GM04503 (cell line): ENCODE measurements at regions not wholly inside any gene's neighbourhood (a gene's known extent, or its start where the extent isn't known, plus 50 kb on each side); places are given as distances from the start of the nearest gene placed in this dataset.

Experiments used
- DNase-seq: peaks from one replicate; pipeline ENCODE4 v3.0.0-alpha.2; 2012; ENCODE audit warnings: low read depth

GRCh38 chr6:40074306-40075055, 140.2 kb upstream of the MOCS1 start:
- DNase-seq, result no peak

DNA sequence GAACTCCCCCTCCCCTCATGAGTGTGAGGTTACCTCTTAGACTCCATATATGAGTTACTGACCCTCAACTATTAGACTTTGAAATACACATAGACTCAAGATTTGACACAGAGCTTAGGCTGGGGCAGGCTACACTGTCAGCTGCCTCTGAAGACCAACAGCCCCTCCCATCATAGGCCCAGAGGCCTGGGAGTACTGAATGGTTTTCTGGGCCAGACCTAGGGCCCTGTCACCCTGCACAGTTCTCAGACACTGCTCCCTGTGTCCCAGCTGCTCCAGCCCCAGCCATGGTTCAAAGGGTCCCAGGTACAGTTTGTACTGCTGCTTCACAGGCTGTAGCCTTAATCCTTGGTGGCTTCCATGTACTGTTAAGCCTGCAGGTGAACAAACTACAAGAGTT, 132.1 kb upstream of the MOCS1 start:
- no peak for DNase-seq

GRCh38 chr6:40056865-40057264, 122.6 kb upstream of the MOCS1 start:
- no peak for DNase-seq

GRCh38 chr6:40054602-40055001, 120.3 kb upstream of the MOCS1 start:
- DNase-seq, result no peak

DNA sequence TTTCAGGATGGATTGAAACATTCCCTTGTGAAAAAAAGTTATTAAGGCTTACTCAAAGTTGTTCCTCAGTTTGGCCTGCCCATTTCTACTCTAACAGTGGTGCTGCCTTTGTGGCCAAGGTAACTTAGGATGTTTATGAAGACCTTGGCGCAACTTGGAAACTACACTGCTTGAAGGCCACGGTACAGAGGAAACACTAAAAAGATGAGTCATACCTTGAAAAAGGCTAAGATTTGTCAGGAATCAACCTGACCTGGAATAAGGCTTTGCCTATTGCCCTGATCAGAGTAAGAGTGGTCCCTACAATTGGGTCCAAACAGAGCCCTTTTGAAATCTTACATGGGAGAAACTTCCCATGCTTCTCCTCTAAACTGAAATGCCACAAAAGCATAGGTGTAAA, 119.9 kb upstream of the MOCS1 start:
- no peak for DNase-seq

GRCh38 chr6:40049128-40049527, 114.9 kb upstream of the MOCS1 start:
- no peak for DNase-seq

DNA sequence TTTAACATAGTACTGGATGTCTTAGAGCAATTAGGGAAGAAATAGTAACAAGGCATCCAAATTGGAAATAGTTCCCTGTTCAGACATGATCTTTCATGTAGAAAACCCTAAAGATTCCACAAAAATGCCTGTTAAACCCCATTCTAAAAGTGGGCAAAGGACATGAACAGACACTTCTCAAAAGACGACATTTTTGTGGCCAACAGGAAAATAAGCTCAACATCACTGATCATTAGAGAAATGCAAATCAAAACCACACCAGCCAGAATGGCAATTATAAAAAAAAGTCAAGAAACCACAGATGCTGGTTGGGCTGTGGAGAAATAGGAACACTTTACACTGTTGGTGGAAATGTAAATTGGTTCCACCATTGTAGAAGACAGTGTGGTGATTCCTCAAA, 109.9 kb upstream of the MOCS1 start:
- no peak for DNase-seq

DNA sequence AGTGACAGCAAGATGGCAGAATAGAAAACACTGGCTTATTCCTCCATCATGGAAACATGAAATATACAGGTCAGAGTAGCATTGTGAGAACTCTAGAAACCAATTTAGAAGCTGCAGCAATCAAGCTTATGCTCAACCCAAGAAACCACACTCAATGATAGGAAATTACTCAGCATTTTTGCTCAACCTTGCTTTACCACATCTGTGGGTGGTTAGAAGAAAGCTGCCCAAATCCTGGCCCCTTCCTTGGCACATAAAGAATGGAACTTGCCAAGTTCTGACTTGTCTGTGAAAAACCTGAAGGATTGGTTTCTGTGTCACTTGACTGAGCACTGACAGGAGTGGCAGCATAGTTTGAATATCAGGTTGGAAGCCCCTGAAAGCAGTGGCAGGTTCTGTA, 108.0 kb upstream of the MOCS1 start:
- DNase-seq, result no peak

DNA sequence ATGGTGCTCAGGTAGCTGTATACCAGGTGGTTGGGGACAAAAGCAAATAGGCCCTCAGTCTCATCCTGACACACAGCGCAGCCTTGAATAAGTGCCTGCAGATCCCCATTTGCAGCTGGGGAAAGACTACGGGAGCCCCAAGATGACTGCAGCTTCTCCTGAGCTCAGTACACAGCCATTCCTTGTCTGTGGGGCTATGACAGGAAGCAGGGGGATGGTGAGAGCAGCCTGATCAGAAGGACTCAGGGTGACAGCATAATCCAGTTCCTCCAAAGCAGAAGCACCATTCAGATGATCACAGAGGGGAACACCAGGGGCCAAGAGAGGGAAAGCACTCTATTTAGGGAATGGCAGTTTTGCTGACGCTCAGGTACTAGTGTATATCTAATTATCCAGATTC, 104.8 kb upstream of the MOCS1 start:
- DNase-seq, result no peak

GRCh38 chr6:40038626-40039025, 104.4 kb upstream of the MOCS1 start:
- DNase-seq, result no peak

DNA sequence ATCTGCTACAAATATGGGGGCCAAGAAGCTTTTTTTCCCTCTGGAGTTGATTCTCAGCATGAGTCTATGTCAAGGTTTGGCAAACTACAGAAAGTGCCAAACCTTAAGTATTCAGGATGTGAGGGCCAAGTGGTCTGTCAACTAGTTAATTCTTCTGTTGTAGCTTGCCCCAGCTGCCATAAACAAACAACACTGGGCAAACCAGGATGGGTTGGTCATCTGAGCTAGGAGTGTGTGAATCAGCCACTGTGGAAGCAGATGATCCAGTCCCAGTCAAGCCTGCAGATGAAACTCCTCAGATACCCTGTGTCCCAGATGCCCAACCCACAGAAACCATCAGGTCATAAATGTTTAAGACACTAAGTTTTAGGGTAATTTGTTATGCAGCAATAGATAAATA, 103.0 kb upstream of the MOCS1 start:
- DNase-seq, result no peak

- no peak for DNase-seq
Measured at GRCh38 chr6:40036186-40036585, 101.9 kb upstream of the MOCS1 start.

GRCh38 chr6:40028449-40028848, 94.2 kb upstream of the MOCS1 start:
- DNase-seq, result no peak

DNA sequence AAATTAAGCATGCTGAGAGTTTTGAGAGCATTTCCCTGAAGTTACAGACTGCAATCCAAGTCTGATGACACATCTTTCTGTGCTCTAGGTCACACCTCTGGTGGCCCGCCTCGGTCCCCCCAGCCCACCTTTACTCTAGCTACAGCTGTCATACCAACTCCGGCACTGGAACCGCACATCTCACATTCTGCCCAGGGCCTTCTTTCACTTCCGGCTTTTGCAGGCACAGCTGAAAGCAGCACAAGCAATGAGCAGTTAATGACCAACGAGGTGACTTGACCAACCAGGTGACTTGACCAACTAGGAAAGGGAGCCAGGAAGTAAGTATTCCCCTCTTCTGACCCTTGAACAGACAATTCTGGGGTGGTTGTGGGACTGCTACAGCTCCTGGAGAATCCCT, 88.6 kb upstream of the MOCS1 start:
- no peak for DNase-seq

DNA sequence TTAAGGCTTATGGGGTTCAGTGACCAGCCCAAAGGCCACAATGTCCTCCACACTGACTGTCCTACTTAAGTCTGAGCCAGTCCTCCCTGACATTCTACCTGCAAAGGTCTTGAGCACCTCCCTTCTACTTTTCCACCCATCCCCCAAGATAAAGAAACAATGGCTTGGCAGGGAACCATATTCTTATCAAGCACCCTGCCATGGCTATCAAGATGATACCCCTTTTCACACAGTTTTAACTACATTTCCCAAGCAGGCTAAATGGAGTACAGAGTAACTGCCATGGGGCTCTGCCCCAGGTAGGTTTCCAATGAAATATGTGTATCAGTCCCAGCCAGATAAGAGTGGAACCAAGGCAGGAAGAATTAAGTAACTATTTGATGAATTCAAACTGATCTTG, 85.9 kb upstream of the MOCS1 start:
- DNase-seq, result no peak

- DNase-seq, result no peak
Measured at GRCh38 chr6:40015530-40015929, 81.3 kb upstream of the MOCS1 start.

DNA sequence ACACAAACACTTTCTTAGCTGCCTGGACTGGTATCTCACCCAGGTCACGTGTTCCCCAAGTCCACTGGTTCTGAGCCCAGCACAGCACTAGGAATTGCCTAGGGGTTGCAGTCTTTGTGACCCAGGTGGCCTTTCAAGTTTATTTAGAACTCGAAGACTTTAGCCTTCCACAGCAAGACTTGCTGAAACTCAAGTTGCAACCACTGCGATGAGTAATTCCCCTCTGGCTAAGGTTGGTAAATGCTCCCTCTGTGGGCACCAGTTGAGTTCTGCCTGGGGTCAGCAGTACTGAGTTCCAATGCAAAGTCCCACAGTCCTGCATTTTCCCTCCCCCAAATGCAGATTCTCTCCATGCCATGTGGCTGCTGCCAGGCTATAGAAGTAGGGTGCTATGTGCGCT, 77.6 kb upstream of the MOCS1 start:
- no peak for DNase-seq

DNA sequence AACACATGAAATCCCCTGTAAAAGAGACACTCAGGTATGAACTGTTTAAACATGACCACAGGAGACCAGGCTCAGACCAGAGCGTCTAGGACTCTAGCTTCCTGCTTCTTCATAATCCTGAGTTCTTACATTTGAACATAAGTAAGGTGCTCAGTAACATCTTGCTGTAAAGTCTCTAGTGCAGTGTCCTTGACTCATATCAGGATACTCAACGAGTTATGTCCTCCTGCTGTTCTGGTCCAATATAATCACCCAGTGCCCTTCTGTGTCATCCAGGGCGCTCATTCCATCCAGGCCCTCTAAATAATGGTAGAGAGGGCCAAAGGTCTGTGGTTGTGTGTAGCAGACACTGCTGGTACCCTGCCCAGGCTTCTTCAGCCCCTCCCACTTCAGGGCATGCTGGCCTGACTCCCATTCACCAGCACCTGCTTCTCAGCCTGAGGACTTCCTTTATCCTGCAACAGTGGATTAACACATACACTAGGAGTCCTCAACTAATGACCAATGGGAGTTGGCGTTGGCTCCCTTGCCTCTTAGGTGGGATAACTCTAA, 66.8 kb upstream of the MOCS1 start:
- DNase-seq, result no peak

DNA sequence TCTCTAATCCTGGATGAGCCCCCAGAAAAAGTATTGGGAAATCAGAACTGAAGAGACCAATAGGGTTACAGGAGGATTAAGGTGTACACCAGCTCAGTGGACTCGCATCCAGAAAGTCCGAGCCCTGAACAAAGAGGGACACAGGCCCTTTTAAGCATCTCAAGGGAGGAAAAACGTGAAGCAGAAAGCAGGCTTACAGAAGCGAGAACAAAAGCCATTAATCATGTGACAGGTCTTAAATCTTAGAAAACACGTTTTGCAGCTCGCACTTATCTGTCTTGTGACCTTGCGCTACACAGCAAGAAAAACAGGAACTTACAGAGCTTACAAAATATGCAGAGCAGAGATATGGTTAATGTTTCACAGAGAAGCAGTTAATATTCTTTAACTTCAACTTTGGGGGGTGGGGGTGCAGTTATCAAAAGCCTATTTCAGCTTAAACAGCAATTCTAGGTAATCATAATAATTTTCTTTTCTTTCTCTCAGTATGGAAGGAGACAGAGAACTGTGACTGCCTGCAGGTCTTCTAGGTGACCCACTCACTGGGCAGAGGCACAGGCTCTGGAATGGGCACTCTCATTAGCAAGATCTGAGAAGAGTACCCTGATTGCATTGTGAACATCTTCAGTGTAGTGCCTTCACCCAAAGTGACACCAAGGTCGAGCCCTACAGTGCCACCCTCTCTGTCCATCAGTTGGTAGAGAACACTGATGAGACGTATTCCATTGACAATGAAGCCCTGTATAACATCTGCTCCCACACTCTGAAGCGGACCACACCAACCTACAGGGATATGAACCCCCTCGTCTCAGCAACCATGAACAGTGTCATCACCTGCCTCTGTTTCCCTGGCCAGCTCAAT, 65.0 kb upstream of the MOCS1 start:
- no peak for DNase-seq

DNA sequence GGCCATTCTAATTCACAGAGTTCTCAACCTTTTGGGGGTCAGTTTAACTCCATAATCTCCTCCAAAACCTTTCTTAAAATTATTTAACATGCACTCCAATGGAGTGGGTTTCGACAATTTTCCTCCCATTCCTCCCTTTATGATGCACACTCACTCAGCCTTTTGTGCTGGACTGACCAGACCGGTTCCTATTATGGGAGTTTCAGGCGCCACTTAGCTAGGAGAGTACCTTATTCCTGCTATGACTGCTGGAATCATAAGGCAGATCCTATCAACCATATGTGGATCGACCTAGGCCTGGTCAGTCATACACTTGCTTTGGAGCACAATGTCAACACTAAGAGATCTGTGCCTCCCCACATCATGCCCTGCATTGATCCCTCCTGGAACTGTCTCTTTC, 63.9 kb upstream of the MOCS1 start:
- DNase-seq, result no peak

GRCh38 chr6:39997101-39997635, 62.9 kb upstream of the MOCS1 start:
- no peak for DNase-seq

GRCh38 chr6:39995633-39996032, 61.4 kb upstream of the MOCS1 start:
- DNase-seq, result no peak
